ENCODE measurements at regions not wholly inside any gene's neighbourhood (a gene's known extent, or its start where the extent isn't known, plus 50 kb on each side); places are given as distances from the start of the nearest gene placed in this dataset.

DNA sequence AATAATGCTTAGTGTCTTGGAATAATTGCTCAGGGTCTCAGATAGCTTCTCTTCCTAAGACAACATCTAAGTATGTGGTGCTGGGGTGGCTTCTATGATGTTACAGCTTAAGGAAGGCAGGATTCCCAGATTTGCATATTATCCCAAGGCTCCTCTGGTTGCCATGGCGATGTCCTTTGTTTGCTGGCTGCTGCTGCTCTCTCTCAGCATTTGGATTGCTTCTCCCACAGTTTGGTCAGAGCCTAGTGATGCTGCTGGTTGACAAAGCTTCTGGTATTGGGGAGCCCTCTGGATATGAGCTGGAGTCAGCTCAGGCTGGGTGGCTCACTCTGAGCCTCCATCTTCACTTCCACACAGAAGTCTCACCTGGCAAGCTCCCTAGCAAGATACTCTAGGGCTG is 56.4 kb upstream of the FBXO33 start:
- ChIA-PET POLR2A (ENCODE audit: partially characterized antibody) (no interaction called here), CTCF (ENCODE audit: partially characterized antibody) (interaction anchor here (1.6 kb wide), 1 partner anchor 11 kb away, joined by 13 read pairs; no protein-coding TSS in a partner anchor)
- DNase-seq = no peak
- intact Hi-C loops (cut with micrococcal nuclease) = no loop called here
- Mint-ChIP-seq H3K36me3 (no peaks in the 10 kb centered on the region), H3K27ac (no peak overlapping the region), H3K9me3 (no peaks in the 10 kb centered on the region), H3K4me3 (no peak overlapping the region), H3K27me3 (no peaks in the 10 kb centered on the region), H3K4me1 (no peaks in the 10 kb centered on the region)
- no peaks in the 10 kb centered on the region for H3K27me3 ChIP-seq (ENCODE audit: insufficient read depth, low read length)
- no peak overlapping the region for H3K27ac ChIP-seq (ENCODE audit: low read depth, low read length)
- H3K4me3 ChIP-seq (ENCODE audit: low read length in 2 of 2) = no peak overlapping the region
- H3K9me3 ChIP-seq (ENCODE audit: control insufficient read depth in 1 of 2, low read length in 2 of 2) = no peaks in the 10 kb centered on the region
- no peaks in the 10 kb centered on the region for H3K4me1 ChIP-seq (ENCODE audit: insufficient read depth, low read length)
- H3K36me3 ChIP-seq (ENCODE audit: insufficient read depth, low read length) = no peaks in the 10 kb centered on the region

DNA sequence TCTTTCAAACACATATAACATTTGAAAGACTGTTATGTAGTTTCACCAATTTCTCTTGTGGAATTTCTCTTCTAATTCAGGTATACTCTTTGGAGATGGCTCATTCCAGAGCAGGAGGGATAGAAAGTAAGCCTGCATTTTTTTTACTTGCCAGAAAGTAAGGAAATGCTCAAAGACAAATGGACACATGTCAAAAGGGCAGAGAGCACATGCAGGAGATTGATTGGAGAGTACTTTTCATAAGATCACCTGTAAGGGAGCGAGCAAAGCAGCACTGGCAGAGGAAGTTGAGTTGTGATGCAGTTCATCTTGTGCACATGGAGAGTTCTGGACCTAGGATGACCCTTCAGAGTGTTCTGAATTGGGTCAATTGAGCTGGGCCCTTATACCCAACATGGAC is 51.4 kb upstream of the FBXO33 start:
- Histone ChIP-seq H3K4me3 (ENCODE audit: low read length in 2 of 2) (no peak overlapping the region), H3K36me3 (ENCODE audit: insufficient read depth, low read length) (no peaks in the 10 kb centered on the region), H3K4me1 (ENCODE audit: insufficient read depth, low read length) (no peaks in the 10 kb centered on the region), H3K27ac (ENCODE audit: low read depth, low read length) (no peak overlapping the region), H3K9me3 (ENCODE audit: control insufficient read depth in 1 of 2, low read length in 2 of 2) (no peaks in the 10 kb centered on the region), H3K27me3 (ENCODE audit: insufficient read depth, low read length) (no peaks in the 10 kb centered on the region)
- POLR2A ChIA-PET (ENCODE audit: partially characterized antibody) = no interaction called here
- Mint-ChIP-seq H3K36me3 (peaks cover 0 to 10% of the 10 kb centered on the region in 2 donors), H3K4me3 (no peak overlapping the region), H3K9me3 (peaks cover 0 to 2% (median 0%) of the 10 kb centered on the region in 8 donors), H3K27ac (no peak overlapping the region), H3K27me3 (no peaks in the 10 kb centered on the region), H3K4me1 (no peaks in the 10 kb centered on the region)
- intact Hi-C loops (cut with micrococcal nuclease) = no loop called here
- CTCF ChIA-PET (ENCODE audit: partially characterized antibody) = no interaction called here
- DNase-seq = no peak

Data from CD4-positive, alpha-beta memory T cell (primary cell).